Cardiac fibroblast (primary cell): ENCODE measurements at regions not wholly inside any gene's neighbourhood (a gene's known extent, or its start where the extent isn't known, plus 50 kb on each side); places are given as distances from the start of the nearest gene placed in this dataset.

ENCODE experiments used
- DNase-seq, 2 donors: peaks; one replicate each; pipeline versions ENCODE4 v3.0.0 to v3.0.0-alpha.2; 2010; ENCODE audit warnings: low read depth in 2 of 2
- H3K4me3 ChIP-seq, 2 donors: replicated peaks in 1 of 2; 1 replicate in 1 of 2; 2 replicates in 1 of 2; pipeline ENCODE4 v1.5.1; 2011; ENCODE audit warnings: low read depth in 2 of 2, low read length in 2 of 2, mild to moderate bottlenecking in 2 of 2, moderate library complexity in 1 of 2
- CTCF ChIP-seq: IDR thresholded peaks from one replicate; pipeline ENCODE4 v1.5.1; 2011; ENCODE audit warnings: low read depth, mild to moderate bottlenecking, low read length, inconsistent platforms

- H3K4me3 ChIP-seq = no peak overlapping the region
- no peak for DNase-seq
Measured at GRCh38 chr1:10932088-10932487, 80.4 kb upstream of the TARDBP start.

GRCh38 chr1:10934150-10934818, 78.2 kb upstream of the TARDBP start:
- no peak for TF ChIP-seq CTCF
- H3K4me3 ChIP-seq = no peak overlapping the region
- DNase-seq = no peak

More at GRCh38 chr1:10932088-10932487, 80.4 kb upstream of the TARDBP start:
- no peak for TF ChIP-seq CTCF

GRCh38 chr1:10935246-10935645, 77.2 kb upstream of the TARDBP start:
- TF ChIP-seq CTCF = no peak
- no peak overlapping the region for H3K4me3 ChIP-seq
- DNase-seq = no peak

GRCh38 chr1:10935724-10936123, 76.7 kb upstream of the TARDBP start:
- TF ChIP-seq CTCF = no peak
- no peak overlapping the region for H3K4me3 ChIP-seq
- DNase-seq = no peak

GRCh38 chr1:10936998-10937901, 75.2 kb upstream of the TARDBP start:
- DNase-seq = no peak
- no peak for TF ChIP-seq CTCF
- no peak overlapping the region for H3K4me3 ChIP-seq

GRCh38 chr1:10938741-10939417, 73.6 kb upstream of the TARDBP start:
- TF ChIP-seq CTCF = no peak
- H3K4me3 ChIP-seq = no peak overlapping the region
- DNase-seq = no peak
